ENCODE measurements at regions not wholly inside any gene's neighbourhood (a gene's known extent, or its start where the extent isn't known, plus 50 kb on each side); places are given as distances from the start of the nearest gene placed in this dataset.

GRCh38 chr5:156254196-156254595 is 72.8 kb upstream of the SGCD start:
- TF ChIP-seq POLR2AphosphoS5 (IDR thresholded peaks at IDR 0.05) (no peak), POLR2A (IDR thresholded peaks at IDR 0.05) (no peak)
